GM12872 (cell line): ENCODE measurements at regions not wholly inside any gene's neighbourhood (a gene's known extent, or its start where the extent isn't known, plus 50 kb on each side); places are given as distances from the start of the nearest gene placed in this dataset.

Experiments
- CTCF ChIP-seq: IDR thresholded peaks from 3 replicates; pipeline ENCODE4 v1.5.1; 2011; ENCODE audit warnings: low read depth, mild to moderate bottlenecking, low read length, moderate library complexity; ENCODE audit not compliant: insufficient read depth

- TF ChIP-seq CTCF: no peak
Measured at GRCh38 chrX:80098038-80098437, 83.5 kb downstream of the TBX22 start.

- no peak for TF ChIP-seq CTCF
Measured at GRCh38 chrX:80120335-80120734, 105.8 kb downstream of the TBX22 start.

- no peak for TF ChIP-seq CTCF
Measured at GRCh38 chrX:80138938-80139337, 124.4 kb downstream of the TBX22 start.

- no peak for TF ChIP-seq CTCF
Measured at GRCh38 chrX:80139564-80139963, 125.0 kb downstream of the TBX22 start.

GRCh38 chrX:80170581-80170980 lies 156.0 kb downstream of the TBX22 start:
- no peak for TF ChIP-seq CTCF

GRCh38 chrX:80173261-80173660 lies 158.7 kb downstream of the TBX22 start:
- TF ChIP-seq CTCF: no peak

GRCh38 chrX:80174925-80175574 lies 160.5 kb downstream of the TBX22 start:
- TF ChIP-seq CTCF: no peak
